IMR-90 (cell line): ENCODE measurements at regions not wholly inside any gene's neighbourhood (a gene's known extent, or its start where the extent isn't known, plus 50 kb on each side); places are given as distances from the start of the nearest gene placed in this dataset.
A peak's percentile ranks its signal among the peaks of the same experiment; 100 is the strongest.

Source experiments
- ATAC-seq: fragments of 200-7000 bp; cut with Tn5 transposase; 2 replicates; pipeline ENCODE4 v1.9.1; 2020; ENCODE audit warnings: low read depth, mild to moderate bottlenecking, moderate library complexity
- BruUV-seq: library from RNA; stranded (reverse); fragments of 400-500 nt; replicated peaks from 2 replicates; lab custom pipeline; 2021; lab: Mats Ljungman, UMichigan
- CTCF ChIA-PET: fragments of 300-600 bp; formaldehyde crosslinking; extraction: SDS; loops from one replicate; lab custom pipeline; 2021; ENCODE audit warnings: antibody characterized with exemption; lab: Yijun Ruan, JAX
- POLR2A ChIA-PET: fragments of 300-600 bp; sonication (Branson Sonifier 250); formaldehyde crosslinking; loops from one replicate; lab custom pipeline; 2022; ENCODE audit warnings: antibody characterized with exemption; ENCODE audit not compliant: unreplicated experiment; lab: Charles Lee
- DNase-seq: peaks from one replicate; pipeline ENCODE4 v3.0.0; 2013
- H2AFZ ChIP-seq: replicated peaks from 2 replicates; pipeline ENCODE3; 2013; ENCODE audit warnings: low read length, mild to moderate bottlenecking; ENCODE audit not compliant: poor library complexity
- H2AK5ac ChIP-seq: 2 replicates; pipeline ENCODE4 v1.6.1; 2013; ENCODE audit warnings: low read depth, low read length, inconsistent platforms
- H2AK9ac ChIP-seq: replicated peaks from 2 replicates; pipeline ENCODE3; 2013; ENCODE audit warnings: mild to moderate bottlenecking, low read depth, low read length, moderate library complexity; ENCODE audit not compliant: poor library complexity
- H2BK120ac ChIP-seq: 2 replicates; pipeline ENCODE4 v1.6.1; 2013; ENCODE audit warnings: low read depth, low read length, inconsistent platforms
- H2BK15ac ChIP-seq: 3 replicates; pipeline ENCODE4 v1.6.1; 2013; ENCODE audit warnings: low read depth, low read length, inconsistent platforms
- H2BK20ac ChIP-seq: 2 replicates; pipeline ENCODE4 v1.6.1; 2013; ENCODE audit warnings: low read depth, mild to moderate bottlenecking, inconsistent platforms, low read length, moderate library complexity
- H2BK5ac ChIP-seq: 2 replicates; pipeline ENCODE4 v1.6.1; 2013; ENCODE audit warnings: mild to moderate bottlenecking, low read depth, low read length, inconsistent platforms; ENCODE audit not compliant: poor library complexity, severe bottlenecking
- H3K14ac ChIP-seq: replicated peaks from 2 replicates; pipeline ENCODE4 v1.6.1; 2013; ENCODE audit warnings: low read depth, low read length, inconsistent platforms
- H3K18ac ChIP-seq: 2 replicates; pipeline ENCODE4 v1.6.1; 2013; ENCODE audit warnings: low read depth, low read length, control low read depth
- H3K23ac ChIP-seq: 2 replicates; pipeline ENCODE4 v1.6.1; 2013; ENCODE audit warnings: low read depth, low read length, inconsistent platforms
- H3K27ac ChIP-seq: 2 replicates; pipeline ENCODE4 v1.5.1; 2013; ENCODE audit warnings: mild to moderate bottlenecking, control low read depth, low read length; ENCODE audit not compliant: insufficient read depth
- H3K27me3 ChIP-seq: 2 replicates; pipeline ENCODE4 v1.6.1; 2013; ENCODE audit warnings: low read length; ENCODE audit not compliant: control insufficient read depth, insufficient read depth
- H3K36me3 ChIP-seq: 2 replicates; pipeline ENCODE4 v1.6.1; 2013; ENCODE audit warnings: low read length, mixed read lengths; ENCODE audit not compliant: control insufficient read depth, insufficient read depth
- H3K4ac ChIP-seq: 2 replicates; pipeline ENCODE4 v1.6.1; 2013; ENCODE audit warnings: low read depth, low read length, inconsistent platforms
- H3K4me1 ChIP-seq: 2 replicates; pipeline ENCODE4 v1.6.1; 2013; ENCODE audit warnings: low read length, mixed read lengths; ENCODE audit not compliant: control insufficient read depth, insufficient read depth
- H3K4me2 ChIP-seq: 2 replicates; pipeline ENCODE4 v1.6.1; 2013; ENCODE audit warnings: low read depth, mild to moderate bottlenecking, control low read depth, low read length, moderate library complexity
- H3K4me3 ChIP-seq: 2 replicates; pipeline ENCODE4 v1.5.1; 2013; ENCODE audit warnings: low read depth, mild to moderate bottlenecking, control low read depth, low read length, moderate library complexity; ENCODE audit not compliant: insufficient read depth
- H3K56ac ChIP-seq: 2 replicates; pipeline ENCODE4 v1.6.1; 2013; ENCODE audit warnings: low read length, inconsistent platforms; ENCODE audit not compliant: insufficient read depth; ENCODE audit errors: extremely low read depth
- H3K79me1 ChIP-seq, 2 experiments: 2 replicates each; pipeline ENCODE4 v1.6.1; 2013; ENCODE audit warnings: low read length in 2 of 2, inconsistent platforms in 1 of 2, low read depth in 1 of 2
- H3K9ac ChIP-seq: 2 replicates; pipeline ENCODE4 v1.6.1; 2013; ENCODE audit warnings: low read depth, low read length, control low read depth
- H3K9me1 ChIP-seq: 2 replicates; pipeline ENCODE4 v1.6.1; 2013; ENCODE audit warnings: low read length, inconsistent platforms; ENCODE audit not compliant: insufficient read depth
- H3K9me3 ChIP-seq: 2 replicates; pipeline ENCODE4 v1.6.1; 2013; ENCODE audit warnings: low read length; ENCODE audit not compliant: control insufficient read depth, insufficient read depth
- H4K20me1 ChIP-seq: 2 replicates; pipeline ENCODE4 v1.6.1; 2013; ENCODE audit warnings: low read length, inconsistent platforms; ENCODE audit not compliant: insufficient read depth
- H4K5ac ChIP-seq: 2 replicates; pipeline ENCODE4 v1.6.1; 2013; ENCODE audit warnings: mild to moderate bottlenecking, low read depth, low read length, control low read depth
- H4K8ac ChIP-seq, 2 experiments: 2 replicates each; pipeline ENCODE4 v1.6.1; 2013; ENCODE audit warnings: low read depth in 2 of 2, low read length in 2 of 2, control low read depth in 1 of 2, inconsistent platforms in 1 of 2
- H4K91ac ChIP-seq: 2 replicates; pipeline ENCODE4 v1.6.1; 2013; ENCODE audit warnings: low read depth, low read length, inconsistent platforms; ENCODE audit not compliant: insufficient read depth
- BHLHE40 ChIP-seq: fragments of 150-350 bp; IDR thresholded peaks from 2 replicates; pipeline ENCODE4 v1.6.1; 2016; ENCODE audit warnings: mild to moderate bottlenecking, low read depth, low read length
- CEBPB ChIP-seq: IDR thresholded peaks from 2 replicates; pipeline ENCODE4 v1.6.1; 2012; ENCODE audit warnings: low read depth, low read length, improper control_type of control experiment
- CHD1 ChIP-seq: IDR thresholded peaks from 2 replicates; pipeline ENCODE4 v1.6.1; 2012; ENCODE audit warnings: low read depth, low read length, improper control_type of control experiment
- FOS ChIP-seq: fragments of 150-350 bp; IDR thresholded peaks from 2 replicates; pipeline ENCODE4 v1.6.1; 2016; ENCODE audit warnings: low read depth, low read length
- MAFK ChIP-seq: IDR thresholded peaks from 2 replicates; pipeline ENCODE4 v1.6.1; 2012; ENCODE audit warnings: low read depth, low read length, improper control_type of control experiment
- MAZ ChIP-seq: IDR thresholded peaks from 2 replicates; pipeline ENCODE4 v1.6.1; 2012; ENCODE audit warnings: low read depth, mild to moderate bottlenecking, low read length, improper control_type of control experiment, moderate library complexity, borderline replicate concordance
- MXI1 ChIP-seq: IDR thresholded peaks from 2 replicates; pipeline ENCODE4 v1.6.1; 2012; ENCODE audit warnings: low read depth, mild to moderate bottlenecking, low read length, moderate library complexity, borderline replicate concordance
- NFE2L2 ChIP-seq: fragments of 150-350 bp; IDR thresholded peaks from 2 replicates; pipeline ENCODE4 v1.6.1; 2016; ENCODE audit warnings: low read depth, mild to moderate bottlenecking, low read length
- POLR2A ChIP-seq: IDR thresholded peaks from 2 replicates; pipeline ENCODE4 v1.6.1; 2012; ENCODE audit warnings: mild to moderate bottlenecking, low read depth, low read length
- RAD21 ChIP-seq: IDR thresholded peaks from 2 replicates; pipeline ENCODE4 v1.6.1; 2012; ENCODE audit warnings: low read length, improper control_type of control experiment
- RCOR1 ChIP-seq: IDR thresholded peaks from 2 replicates; pipeline ENCODE4 v1.6.1; 2012; ENCODE audit warnings: mild to moderate bottlenecking, low read length, improper control_type of control experiment; ENCODE audit not compliant: insufficient replicate concordance
- RFX5 ChIP-seq: IDR thresholded peaks from 2 replicates; pipeline ENCODE4 v1.8.0; 2012; ENCODE audit warnings: low read depth, mild to moderate bottlenecking, low read length, moderate library complexity
- SMC3 ChIP-seq: fragments of 150-350 bp; IDR thresholded peaks from 2 replicates; pipeline ENCODE4 v1.6.1; 2016; ENCODE audit warnings: low read depth, mild to moderate bottlenecking, antibody characterized with exemption, low read length, moderate library complexity
- WGBS, 2 experiments: methylation state at CpG; one replicate each; pipeline versions ENCODE4 v1.1.5 to v1.1.7; 2013; ENCODE audit warnings: missing lambda C conversion rate in 2 of 2; ENCODE audit not compliant: insufficient read length in 1 of 2; ENCODE audit errors: extremely low coverage in 2 of 2; 5-methylcytosine and 5-hydroxymethylcytosine counted together
- dilution Hi-C: fragments of 300-500 bp; cut with HindIII; formaldehyde crosslinking; loops from one replicate; pipeline ENCODE4 v1.14.3; 2018; ENCODE audit warnings: low sequenced_read_pairs; ENCODE audit not compliant: unreplicated experiment
- in situ Hi-C: fragments of 300-500 bp; cut with MboI; formaldehyde crosslinking; loops from 3 replicates; pipeline ENCODE4 v1.14.3; 2019; ENCODE audit warnings: low sequenced_read_pairs, inconsistent platforms, mixed read lengths
- intact Hi-C: fragments of 100-400 bp; cut with micrococcal nuclease; formaldehyde crosslinking; loops from 2 replicates; pipeline ENCODE4 v1.10.0; 2022
- TF ChIP-seq, protein P1 (sequence below): fragments of 150-350 bp; IDR thresholded peaks from 2 replicates; pipeline ENCODE4 v1.6.1; 2017; ENCODE audit warnings: mild to moderate bottlenecking, antibody characterized with exemption, low read length, low read depth
- TF ChIP-seq, protein P2 (sequence below): conservative IDR thresholded peaks from 2 replicates; pipeline ENCODE4 v1.5.1; 2012; ENCODE audit warnings: mild to moderate bottlenecking, low read depth, low read length, improper control_type of control experiment
- TF ChIP-seq, protein P3 (sequence below): fragments of 150-350 bp; IDR thresholded peaks from 2 replicates; pipeline ENCODE4 v1.6.1; 2016; ENCODE audit warnings: low read depth, mild to moderate bottlenecking, low read length, moderate library complexity, borderline replicate concordance

DNA sequence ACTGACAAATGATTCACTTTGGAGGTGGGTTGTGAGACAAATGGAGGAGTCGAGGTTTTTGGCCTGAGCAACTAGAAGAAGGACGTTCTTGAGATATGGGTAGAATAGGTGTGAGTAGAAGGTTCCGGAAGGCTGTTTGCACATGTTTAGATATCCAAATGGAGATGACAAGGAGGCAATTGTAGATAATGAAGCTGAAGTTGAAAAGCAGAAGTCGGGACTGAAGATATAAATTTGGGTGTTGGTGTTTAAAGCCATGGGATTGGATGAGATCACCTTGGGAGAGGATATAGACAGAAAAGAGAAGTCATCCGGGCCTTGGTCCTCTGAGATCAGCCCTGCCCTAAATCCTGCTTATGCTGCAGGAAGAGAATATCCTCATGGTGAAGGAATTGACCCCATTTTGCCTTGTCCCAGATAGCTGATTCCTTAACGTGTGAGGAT is 75.5 kb upstream of the CD44 start:
- Histone ChIP-seq H4K20me1 (no peaks in the 10 kb centered on the region), H3K18ac (peak overlapping the region; percentile 38), H3K4me1 (peaks cover 15% of the 10 kb centered on the region), H2BK5ac (peak overlapping the region; percentile 8), H3K9me1 (peaks cover 3% of the 10 kb centered on the region), H3K4me2 (no peak overlapping the region), H2AFZ (no peak overlapping the region), H2BK20ac (peak overlapping the region; percentile 9; the same call in 1 of the 2 replicates), H3K23ac (no peak overlapping the region; the same call in 1 of the 2 replicates), H4K91ac (0 out of 2 replicates have a peak overlapping the region, but pooled peaks have one; percentile 24), H3K4ac (peak overlapping the region; percentile 34), H3K27me3 (no peaks in the 10 kb centered on the region), H3K56ac (no peak overlapping the region), H2BK15ac (peak overlapping the region; percentile 47; the same call in 1 of the 3 replicates), H3K36me3 (no peaks in the 10 kb centered on the region), H2AK9ac (no peak overlapping the region), H3K27ac (no peak overlapping the region), H2BK120ac (peak overlapping the region; percentile 4; the same call in 1 of the 2 replicates), H3K9me3 (no peaks in the 10 kb centered on the region), H4K8ac (peak overlapping the region in 1 of 2 experiments; percentile 20; a peak in 1 of 4 replicates), H3K9ac (no peak overlapping the region), H3K14ac (peak overlapping the region; percentile 17; the same call in 1 of the 2 replicates), H3K4me3 (no peak overlapping the region), H2AK5ac (peak overlapping the region; percentile 80), H4K5ac (no peak overlapping the region), H3K79me1 (no peaks in the 10 kb centered on the region)
- dilution Hi-C loops: no loop called here
- ChIA-PET CTCF (no interaction called here), POLR2A (no interaction called here)
- no peak for ATAC-seq
- BruUV-seq: no TSS peak
- in situ Hi-C loops: no loop called here
- no peak for DNase-seq
- TF ChIP-seq, protein P1, sequence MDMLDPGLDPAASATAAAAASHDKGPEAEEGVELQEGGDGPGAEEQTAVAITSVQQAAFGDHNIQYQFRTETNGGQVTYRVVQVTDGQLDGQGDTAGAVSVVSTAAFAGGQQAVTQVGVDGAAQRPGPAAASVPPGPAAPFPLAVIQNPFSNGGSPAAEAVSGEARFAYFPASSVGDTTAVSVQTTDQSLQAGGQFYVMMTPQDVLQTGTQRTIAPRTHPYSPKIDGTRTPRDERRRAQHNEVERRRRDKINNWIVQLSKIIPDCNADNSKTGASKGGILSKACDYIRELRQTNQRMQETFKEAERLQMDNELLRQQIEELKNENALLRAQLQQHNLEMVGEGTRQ: no peak
- TF ChIP-seq RCOR1: no peak
- TF ChIP-seq RFX5: no peak
- TF ChIP-seq BHLHE40: no peak
- no peak for TF ChIP-seq POLR2A
- TF ChIP-seq MAFK: no peak
- TF ChIP-seq SMC3: no peak
- TF ChIP-seq NFE2L2: no peak
- TF ChIP-seq FOS: no peak
- TF ChIP-seq, protein P2, sequence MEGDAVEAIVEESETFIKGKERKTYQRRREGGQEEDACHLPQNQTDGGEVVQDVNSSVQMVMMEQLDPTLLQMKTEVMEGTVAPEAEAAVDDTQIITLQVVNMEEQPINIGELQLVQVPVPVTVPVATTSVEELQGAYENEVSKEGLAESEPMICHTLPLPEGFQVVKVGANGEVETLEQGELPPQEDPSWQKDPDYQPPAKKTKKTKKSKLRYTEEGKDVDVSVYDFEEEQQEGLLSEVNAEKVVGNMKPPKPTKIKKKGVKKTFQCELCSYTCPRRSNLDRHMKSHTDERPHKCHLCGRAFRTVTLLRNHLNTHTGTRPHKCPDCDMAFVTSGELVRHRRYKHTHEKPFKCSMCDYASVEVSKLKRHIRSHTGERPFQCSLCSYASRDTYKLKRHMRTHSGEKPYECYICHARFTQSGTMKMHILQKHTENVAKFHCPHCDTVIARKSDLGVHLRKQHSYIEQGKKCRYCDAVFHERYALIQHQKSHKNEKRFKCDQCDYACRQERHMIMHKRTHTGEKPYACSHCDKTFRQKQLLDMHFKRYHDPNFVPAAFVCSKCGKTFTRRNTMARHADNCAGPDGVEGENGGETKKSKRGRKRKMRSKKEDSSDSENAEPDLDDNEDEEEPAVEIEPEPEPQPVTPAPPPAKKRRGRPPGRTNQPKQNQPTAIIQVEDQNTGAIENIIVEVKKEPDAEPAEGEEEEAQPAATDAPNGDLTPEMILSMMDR: no peak
- TF ChIP-seq RAD21: no peak
- TF ChIP-seq CEBPB: no peak
- TF ChIP-seq CHD1: no peak
- no peak for TF ChIP-seq MAZ
- no peak for TF ChIP-seq MXI1
- TF ChIP-seq, protein P3, sequence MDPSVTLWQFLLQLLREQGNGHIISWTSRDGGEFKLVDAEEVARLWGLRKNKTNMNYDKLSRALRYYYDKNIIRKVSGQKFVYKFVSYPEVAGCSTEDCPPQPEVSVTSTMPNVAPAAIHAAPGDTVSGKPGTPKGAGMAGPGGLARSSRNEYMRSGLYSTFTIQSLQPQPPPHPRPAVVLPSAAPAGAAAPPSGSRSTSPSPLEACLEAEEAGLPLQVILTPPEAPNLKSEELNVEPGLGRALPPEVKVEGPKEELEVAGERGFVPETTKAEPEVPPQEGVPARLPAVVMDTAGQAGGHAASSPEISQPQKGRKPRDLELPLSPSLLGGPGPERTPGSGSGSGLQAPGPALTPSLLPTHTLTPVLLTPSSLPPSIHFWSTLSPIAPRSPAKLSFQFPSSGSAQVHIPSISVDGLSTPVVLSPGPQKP: no peak
- intact Hi-C loops: no loop called here
- WGBS, 2 experiments: 100% methylated on average over 4 of the region's 6 CpGs; no CpG with 5 or more reads in 1 of the 2 experiments
